ENCODE measurements at regions not wholly inside any gene's neighbourhood (a gene's known extent, or its start where the extent isn't known, plus 50 kb on each side); places are given as distances from the start of the nearest gene placed in this dataset.

DNA sequence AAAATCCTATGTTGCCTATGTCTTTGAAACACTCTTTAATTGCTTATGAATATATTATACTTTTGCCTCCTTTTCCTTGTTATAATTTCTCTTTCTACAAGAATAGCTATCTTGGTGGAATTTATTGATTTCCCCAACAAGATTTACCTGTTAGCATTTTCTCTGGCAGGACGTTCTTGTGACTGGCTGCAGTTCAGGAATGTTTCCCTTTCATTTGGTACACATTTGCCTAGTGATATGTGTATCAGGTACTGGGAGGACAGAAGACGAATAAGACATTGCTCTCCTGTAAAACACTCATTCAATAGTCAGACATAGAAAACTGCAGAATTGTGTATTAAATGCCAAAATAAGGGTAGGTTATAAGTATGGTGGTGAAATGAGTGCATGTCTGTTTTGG, 279.9 kb downstream of the FAT3 start:
- TF ChIP-seq POLR2A (IDR thresholded peaks at IDR 0.05), result no peak
- TF ChIP-seq, protein P1, sequence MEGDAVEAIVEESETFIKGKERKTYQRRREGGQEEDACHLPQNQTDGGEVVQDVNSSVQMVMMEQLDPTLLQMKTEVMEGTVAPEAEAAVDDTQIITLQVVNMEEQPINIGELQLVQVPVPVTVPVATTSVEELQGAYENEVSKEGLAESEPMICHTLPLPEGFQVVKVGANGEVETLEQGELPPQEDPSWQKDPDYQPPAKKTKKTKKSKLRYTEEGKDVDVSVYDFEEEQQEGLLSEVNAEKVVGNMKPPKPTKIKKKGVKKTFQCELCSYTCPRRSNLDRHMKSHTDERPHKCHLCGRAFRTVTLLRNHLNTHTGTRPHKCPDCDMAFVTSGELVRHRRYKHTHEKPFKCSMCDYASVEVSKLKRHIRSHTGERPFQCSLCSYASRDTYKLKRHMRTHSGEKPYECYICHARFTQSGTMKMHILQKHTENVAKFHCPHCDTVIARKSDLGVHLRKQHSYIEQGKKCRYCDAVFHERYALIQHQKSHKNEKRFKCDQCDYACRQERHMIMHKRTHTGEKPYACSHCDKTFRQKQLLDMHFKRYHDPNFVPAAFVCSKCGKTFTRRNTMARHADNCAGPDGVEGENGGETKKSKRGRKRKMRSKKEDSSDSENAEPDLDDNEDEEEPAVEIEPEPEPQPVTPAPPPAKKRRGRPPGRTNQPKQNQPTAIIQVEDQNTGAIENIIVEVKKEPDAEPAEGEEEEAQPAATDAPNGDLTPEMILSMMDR (IDR thresholded peaks at IDR 0.05), result no peak

All from body of pancreas (tissue), 4 donors.